ENCODE measurements at regions not wholly inside any gene's neighbourhood (a gene's known extent, or its start where the extent isn't known, plus 50 kb on each side); places are given as distances from the start of the nearest gene placed in this dataset.
"Not testable (repeated sequence)": the region's sequence is repeated elsewhere in the genome, so short reads cannot be mapped to it uniquely, and the experiment has no call there.

- DNase-seq (ENCODE audit: low read depth): no peak
Observed at GRCh38 chr10:130660266-130660665, 524.1 kb downstream of the GLRX3 start.

GRCh38 chr10:130661419-130661818 lies 525.2 kb downstream of the GLRX3 start:
- DNase-seq (ENCODE audit: low read depth): no peak

GRCh38 chr10:130662775-130663174 lies 526.6 kb downstream of the GLRX3 start:
- DNase-seq (ENCODE audit: low read depth): no peak

- DNase-seq (ENCODE audit: low read depth): no peak
Observed at GRCh38 chr10:130664526-130664925, 528.3 kb downstream of the GLRX3 start.

- no peak for DNase-seq (ENCODE audit: low read depth)
Observed at GRCh38 chr10:130666215-130666614, 530.0 kb downstream of the GLRX3 start.

GRCh38 chr10:130686689-130687300 lies 550.6 kb downstream of the GLRX3 start:
- no peak for DNase-seq (ENCODE audit: low read depth)

- DNase-seq (ENCODE audit: low read depth): no peak
Observed at GRCh38 chr10:130687566-130687965, 551.4 kb downstream of the GLRX3 start.

- no peak for DNase-seq (ENCODE audit: low read depth)
Observed at GRCh38 chr10:130689743-130690626, 553.8 kb downstream of the GLRX3 start.

GRCh38 chr10:130691776-130692175 lies 555.6 kb downstream of the GLRX3 start:
- DNase-seq (ENCODE audit: low read depth): no peak

GRCh38 chr10:130696870-130697269 lies 560.7 kb downstream of the GLRX3 start:
- DNase-seq (ENCODE audit: low read depth): no peak

GRCh38 chr10:130707389-130707979 lies 571.3 kb downstream of the GLRX3 start:
- no peak for DNase-seq (ENCODE audit: low read depth)

GRCh38 chr10:130708465-130709070 lies 572.4 kb downstream of the GLRX3 start:
- DNase-seq (ENCODE audit: low read depth): no peak

- no peak for DNase-seq (ENCODE audit: low read depth)
Observed at GRCh38 chr10:130709415-130709814, 573.2 kb downstream of the GLRX3 start.

- no peak for DNase-seq (ENCODE audit: low read depth)
Observed at GRCh38 chr10:130711072-130711471, 574.9 kb downstream of the GLRX3 start.

GRCh38 chr10:130713135-130713534 lies 576.9 kb downstream of the GLRX3 start:
- DNase-seq (ENCODE audit: low read depth): no peak

GRCh38 chr10:130713731-130714130 lies 577.5 kb downstream of the GLRX3 start:
- DNase-seq (ENCODE audit: low read depth): no peak

- DNase-seq (ENCODE audit: low read depth): no peak
Observed at GRCh38 chr10:130714742-130715467, 578.7 kb downstream of the GLRX3 start.

GRCh38 chr10:130715686-130716670 lies 579.8 kb downstream of the GLRX3 start:
- DNase-seq (ENCODE audit: low read depth): no peak

- no peak for DNase-seq (ENCODE audit: low read depth)
Observed at GRCh38 chr10:130717083-130717482, 580.9 kb downstream of the GLRX3 start.

GRCh38 chr10:130718744-130719447 lies 582.7 kb downstream of the GLRX3 start:
- not testable (repeated sequence) for DNase-seq (ENCODE audit: low read depth)

All from activated T-cell treated with anti-CD3 and anti-CD28 coated beads for 48 hours (primary cell).